Thyroid gland (tissue), 4 donors: ENCODE measurements at regions not wholly inside any gene's neighbourhood (a gene's known extent, or its start where the extent isn't known, plus 50 kb on each side); places are given as distances from the start of the nearest gene placed in this dataset.

ENCODE experiments used
- CTCF ChIP-seq, 6 experiments: fragments of 200-600 bp in 3 of 6; fragments of 450-650 bp in 3 of 6; sonication (generic) in 3 of 6; IDR thresholded peaks; one replicate each; pipeline ENCODE4 v1.5.1; 2016 to 2019; ENCODE audit warnings: antibody characterized with exemption in 6 of 6, mild to moderate bottlenecking in 2 of 6, inconsistent platforms in 1 of 6, moderate library complexity in 1 of 6
- POLR2A ChIP-seq, 2 donors: fragments of 450-650 bp; IDR thresholded peaks; one replicate each; pipeline ENCODE4 v1.6.1; 2017; ENCODE audit warnings: antibody characterized with exemption in 2 of 2, mild to moderate bottlenecking in 2 of 2, moderate library complexity in 1 of 2

- TF ChIP-seq CTCF (IDR thresholded peaks at IDR 0.05) (no peak), POLR2A (IDR thresholded peaks at IDR 0.05) (no peak)
Measured at GRCh38 chr3:74693251-74693650, 78.8 kb upstream of the CNTN3 start.
